Colonic mucosa (tissue), 4 donors: ENCODE measurements at regions not wholly inside any gene's neighbourhood (a gene's known extent, or its start where the extent isn't known, plus 50 kb on each side); places are given as distances from the start of the nearest gene placed in this dataset.

Experiments
- DNase-seq: peaks from one replicate; pipeline ENCODE4 v3.0.0-alpha.2; 2020
- H3K27ac ChIP-seq: fragments of 200-600 bp; one replicate; pipeline ENCODE4 v1.8.0; 2021
- H3K27me3 ChIP-seq: fragments of 200-600 bp; one replicate; pipeline ENCODE4 v1.8.0; 2021
- H3K36me3 ChIP-seq: fragments of 200-600 bp; one replicate; pipeline ENCODE4 v1.8.0; 2021
- H3K4me1 ChIP-seq: fragments of 200-600 bp; one replicate; pipeline ENCODE4 v1.8.0; 2021; ENCODE audit warnings: mild to moderate bottlenecking
- H3K4me3 ChIP-seq: fragments of 200-600 bp; one replicate; pipeline ENCODE4 v1.8.0; 2021
- H3K9ac ChIP-seq, 2 donors: one replicate each; pipeline ENCODE4 v1.7.0; 2013; ENCODE audit warnings: control low read depth in 2 of 2, low read depth in 2 of 2, low read length in 2 of 2
- H3K9me3 ChIP-seq: fragments of 200-600 bp; one replicate; pipeline ENCODE4 v1.8.0; 2021
- intact Hi-C: fragments of 100-400 bp; cut with DNase I; formaldehyde crosslinking; loops from one replicate; pipeline ENCODE4 v1.14.1; 2022
- TF ChIP-seq, protein P1 (sequence below): fragments of 200-600 bp; IDR thresholded peaks from one replicate; pipeline ENCODE4 v1.8.0; 2022; ENCODE audit warnings: antibody characterized with exemption, mild to moderate bottlenecking
- donor health status: healthy.
- donor health status: DM: no; HTN: no; CAD: no.
- donor health status: DM: no; HTN: no; CAD: no.

DNA sequence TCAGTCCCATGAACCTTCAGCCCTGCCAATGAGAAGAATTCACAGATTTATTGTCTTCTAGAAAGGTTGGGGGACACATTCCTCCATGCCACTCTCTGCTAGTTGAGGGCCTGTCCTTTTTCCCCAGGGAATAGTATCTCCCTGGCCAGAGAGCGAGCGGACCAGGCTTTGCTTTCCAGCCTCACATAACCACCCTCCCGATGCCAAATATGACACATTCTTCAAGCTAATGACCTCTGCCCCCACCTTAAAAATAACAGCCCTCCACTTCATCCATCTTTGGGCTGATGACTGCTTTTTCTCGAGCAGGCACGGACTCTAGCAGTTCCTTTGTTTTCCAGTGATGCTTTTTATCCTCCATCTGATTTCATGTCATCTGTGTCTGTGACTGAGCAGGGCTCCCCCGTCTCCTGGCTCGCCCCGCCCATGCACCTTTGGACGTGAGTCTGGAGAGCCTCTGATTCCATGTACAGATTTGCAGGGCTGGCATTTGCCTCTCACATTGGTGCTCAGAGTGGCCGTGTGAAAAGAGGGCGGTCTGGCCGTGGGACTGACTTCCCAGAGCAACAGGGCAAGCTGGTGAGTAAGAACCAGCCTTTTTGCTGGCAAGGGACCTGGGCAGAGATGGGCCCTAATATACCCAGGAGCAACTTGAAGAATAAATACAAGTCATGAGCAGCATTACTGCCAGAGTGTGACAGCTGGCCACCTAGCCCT is 279.8 kb downstream of the BCOR start:
- H3K4me3 ChIP-seq: no peak overlapping the region
- H3K36me3 ChIP-seq: no peaks in the 10 kb centered on the region
- H3K27me3 ChIP-seq: peaks cover 21% of the 10 kb centered on the region
- no peak for DNase-seq
- intact Hi-C loops: loop anchor here (10.0 kb wide), 1 partner anchor 267 kb away; no protein-coding TSS in a partner anchor
- no peaks in the 10 kb centered on the region for H3K9me3 ChIP-seq
- no peak overlapping the region for H3K9ac ChIP-seq
- no peak overlapping the region for H3K27ac ChIP-seq
- no peaks in the 10 kb centered on the region for H3K4me1 ChIP-seq
- TF ChIP-seq, protein P1, sequence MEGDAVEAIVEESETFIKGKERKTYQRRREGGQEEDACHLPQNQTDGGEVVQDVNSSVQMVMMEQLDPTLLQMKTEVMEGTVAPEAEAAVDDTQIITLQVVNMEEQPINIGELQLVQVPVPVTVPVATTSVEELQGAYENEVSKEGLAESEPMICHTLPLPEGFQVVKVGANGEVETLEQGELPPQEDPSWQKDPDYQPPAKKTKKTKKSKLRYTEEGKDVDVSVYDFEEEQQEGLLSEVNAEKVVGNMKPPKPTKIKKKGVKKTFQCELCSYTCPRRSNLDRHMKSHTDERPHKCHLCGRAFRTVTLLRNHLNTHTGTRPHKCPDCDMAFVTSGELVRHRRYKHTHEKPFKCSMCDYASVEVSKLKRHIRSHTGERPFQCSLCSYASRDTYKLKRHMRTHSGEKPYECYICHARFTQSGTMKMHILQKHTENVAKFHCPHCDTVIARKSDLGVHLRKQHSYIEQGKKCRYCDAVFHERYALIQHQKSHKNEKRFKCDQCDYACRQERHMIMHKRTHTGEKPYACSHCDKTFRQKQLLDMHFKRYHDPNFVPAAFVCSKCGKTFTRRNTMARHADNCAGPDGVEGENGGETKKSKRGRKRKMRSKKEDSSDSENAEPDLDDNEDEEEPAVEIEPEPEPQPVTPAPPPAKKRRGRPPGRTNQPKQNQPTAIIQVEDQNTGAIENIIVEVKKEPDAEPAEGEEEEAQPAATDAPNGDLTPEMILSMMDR: no peak

DNA sequence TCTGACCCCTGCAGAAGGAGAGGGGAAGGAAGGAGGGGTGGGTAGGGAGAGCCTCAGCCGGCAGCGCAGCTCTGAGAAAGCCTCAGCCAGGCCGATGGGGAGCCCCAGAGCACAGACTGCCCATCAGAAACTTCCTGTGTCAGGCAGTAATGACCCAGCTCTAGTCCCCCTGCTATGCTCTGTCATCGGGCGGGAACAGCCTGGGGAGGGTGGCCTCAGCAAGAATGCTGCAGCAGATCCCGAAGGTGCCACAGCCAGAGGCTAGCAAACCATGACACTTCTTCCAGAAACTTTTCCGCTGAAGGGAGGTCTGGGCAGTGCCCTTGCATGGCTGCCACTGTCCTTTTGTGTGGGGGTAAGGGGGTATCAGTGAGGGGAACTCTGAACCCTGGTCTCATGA is 279.0 kb downstream of the BCOR start:
- no peak overlapping the region for H3K9ac ChIP-seq
- intact Hi-C loops: loop anchor here (10.0 kb wide), 1 partner anchor 266 kb away; no protein-coding TSS in a partner anchor
- no peak overlapping the region for H3K27ac ChIP-seq
- no peaks in the 10 kb centered on the region for H3K4me1 ChIP-seq
- no peak overlapping the region for H3K4me3 ChIP-seq
- H3K9me3 ChIP-seq: no peaks in the 10 kb centered on the region
- TF ChIP-seq, protein P1: no peak
- peaks cover 21% of the 10 kb centered on the region for H3K27me3 ChIP-seq
- no peak for DNase-seq
- H3K36me3 ChIP-seq: no peaks in the 10 kb centered on the region

DNA sequence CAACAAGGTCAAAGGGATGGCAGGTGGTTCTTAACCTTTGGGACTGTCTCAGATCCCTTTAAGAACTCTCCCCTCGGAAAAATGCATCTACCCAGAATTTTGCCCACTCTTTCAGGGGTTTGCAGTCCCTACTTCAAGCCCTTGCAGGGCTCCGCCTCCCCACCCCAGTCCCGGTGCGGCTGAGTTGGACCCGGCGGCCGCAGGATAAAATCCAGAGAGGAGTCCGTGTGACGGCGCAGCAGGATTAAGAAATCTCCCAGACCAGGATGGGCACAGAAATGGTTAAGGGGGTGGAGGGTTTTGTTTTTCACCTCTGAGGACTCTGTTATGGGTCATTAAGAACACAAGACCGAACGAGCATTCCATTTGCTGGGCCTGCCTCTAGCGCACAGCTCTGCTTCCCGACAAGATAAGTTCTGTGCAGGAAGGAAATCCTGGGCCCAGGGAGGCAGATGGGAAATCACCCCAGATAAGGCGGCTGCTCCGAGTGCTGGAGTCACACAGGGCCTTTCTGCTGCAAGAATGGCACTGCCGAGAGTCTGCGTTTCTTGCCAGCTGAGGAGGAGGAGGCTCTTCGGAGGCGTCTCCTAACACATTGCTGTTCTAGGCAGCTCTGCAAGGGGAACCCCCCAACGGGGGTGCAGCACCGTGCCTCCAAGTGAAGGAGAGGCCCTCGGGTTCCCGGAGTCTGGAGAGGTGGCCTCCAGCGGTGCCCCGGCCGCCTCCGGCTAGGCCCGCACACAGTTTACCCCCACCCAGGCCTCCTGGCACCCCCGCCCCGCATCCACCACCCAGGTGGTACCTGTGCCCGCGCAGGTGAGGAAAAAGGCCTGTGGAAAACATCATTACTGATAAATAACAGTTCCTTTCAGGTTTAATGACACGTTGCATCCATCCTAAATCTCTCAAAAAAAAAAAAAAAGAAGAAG is 277.6 kb downstream of the BCOR start:
- H3K27ac ChIP-seq: no peak overlapping the region
- intact Hi-C loops: loop anchor here (10.0 kb wide), 1 partner anchor 265 kb away; no protein-coding TSS in a partner anchor
- no peaks in the 10 kb centered on the region for H3K9me3 ChIP-seq
- DNase-seq: no peak
- TF ChIP-seq, protein P1: no peak
- H3K9ac ChIP-seq: no peak overlapping the region
- H3K36me3 ChIP-seq: no peaks in the 10 kb centered on the region
- H3K4me3 ChIP-seq: no peak overlapping the region
- H3K27me3 ChIP-seq: peaks cover 21% of the 10 kb centered on the region
- H3K4me1 ChIP-seq: no peaks in the 10 kb centered on the region

DNA sequence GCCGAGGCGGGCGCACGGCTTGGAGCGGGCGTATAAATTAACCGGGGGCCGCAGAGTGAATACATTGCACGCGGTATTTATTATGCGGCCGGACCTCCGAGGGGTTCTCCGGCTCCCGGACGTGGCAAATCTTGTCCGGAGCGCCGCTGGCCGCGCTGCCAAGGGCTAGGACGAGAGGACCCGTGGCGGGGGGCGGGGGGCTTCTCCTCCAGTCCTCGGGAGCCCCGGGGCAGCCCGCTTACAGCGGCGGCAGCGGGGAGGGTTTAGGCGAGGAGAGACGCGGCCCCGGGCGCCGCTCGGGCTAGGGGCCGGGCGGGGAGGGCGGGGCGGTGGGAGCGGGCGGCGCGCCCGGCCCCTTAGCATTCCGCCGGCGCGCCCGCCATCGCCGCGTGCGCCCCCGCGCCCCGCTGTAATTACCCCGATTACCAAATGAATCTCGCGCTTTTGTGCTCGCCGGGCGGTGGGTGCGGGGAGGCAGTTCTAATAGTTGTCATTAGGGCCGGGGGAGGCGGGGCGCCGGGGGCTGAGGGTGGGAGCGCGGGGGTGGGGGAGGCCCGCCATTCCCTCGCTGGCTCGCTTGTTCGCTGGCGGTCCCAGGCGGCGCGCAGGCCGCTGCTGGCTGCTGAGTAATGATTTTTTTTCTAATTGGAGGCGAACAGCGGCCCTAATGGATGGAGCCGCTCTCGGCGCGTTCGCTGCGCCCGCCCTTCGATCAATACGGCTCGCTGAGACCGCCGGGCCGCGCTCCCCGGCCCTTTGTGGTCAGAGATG is 276.6 kb downstream of the BCOR start:
- H3K27ac ChIP-seq: no peak overlapping the region
- TF ChIP-seq, protein P1: no peak

DNA sequence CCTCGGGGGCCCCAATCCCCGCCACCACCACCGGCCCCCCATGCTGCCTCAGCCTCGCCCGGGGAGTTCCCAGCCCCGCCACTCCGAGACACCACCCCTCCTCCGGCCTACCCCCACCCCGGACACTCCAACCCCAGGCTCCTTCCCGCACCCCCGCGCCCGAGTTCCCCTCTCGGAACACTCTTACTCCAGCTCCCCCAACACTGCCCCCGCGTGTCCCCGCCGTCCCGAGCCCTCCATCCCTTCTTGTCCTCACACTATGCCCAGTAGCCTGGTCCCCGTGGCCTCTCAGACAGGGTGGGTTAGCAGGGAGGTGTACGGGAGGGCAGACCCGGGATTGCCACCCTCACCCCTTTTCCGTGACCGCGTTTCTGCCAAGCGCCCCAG is 276.1 kb downstream of the BCOR start:
- Histone ChIP-seq H3K9me3 (no peaks in the 10 kb centered on the region), H3K27ac (no peak overlapping the region), H3K4me3 (peak overlapping the region; percentile 17), H3K4me1 (no peaks in the 10 kb centered on the region), H3K27me3 (peaks cover 21% of the 10 kb centered on the region), H3K36me3 (no peaks in the 10 kb centered on the region), H3K9ac (no peak overlapping the region)
- intact Hi-C loops: no loop called here
- no peak for DNase-seq
- TF ChIP-seq, protein P1: no peak

More for the DNA sequence above, 276.6 kb downstream of the BCOR start:
- H3K36me3 ChIP-seq: no peaks in the 10 kb centered on the region
- no peaks in the 10 kb centered on the region for H3K4me1 ChIP-seq
- peaks cover 21% of the 10 kb centered on the region for H3K27me3 ChIP-seq
- intact Hi-C loops: no loop called here
- peak overlapping the region; percentile 17 for H3K4me3 ChIP-seq
- H3K9me3 ChIP-seq: no peaks in the 10 kb centered on the region
- no peak overlapping the region for H3K9ac ChIP-seq
- DNase-seq: no peak
